Muscle of arm (tissue), 1 donor: ENCODE measurements at regions not wholly inside any gene's neighbourhood (a gene's known extent, or its start where the extent isn't known, plus 50 kb on each side); places are given as distances from the start of the nearest gene placed in this dataset.

Experiments used
- DNase-seq: peaks from one replicate; pipeline ENCODE4 v3.0.0-alpha.2; 2013

GRCh38 chr2:240208631-240209211 lies 68.3 kb upstream of the OTOS start:
- DNase-seq, result no peak

DNA sequence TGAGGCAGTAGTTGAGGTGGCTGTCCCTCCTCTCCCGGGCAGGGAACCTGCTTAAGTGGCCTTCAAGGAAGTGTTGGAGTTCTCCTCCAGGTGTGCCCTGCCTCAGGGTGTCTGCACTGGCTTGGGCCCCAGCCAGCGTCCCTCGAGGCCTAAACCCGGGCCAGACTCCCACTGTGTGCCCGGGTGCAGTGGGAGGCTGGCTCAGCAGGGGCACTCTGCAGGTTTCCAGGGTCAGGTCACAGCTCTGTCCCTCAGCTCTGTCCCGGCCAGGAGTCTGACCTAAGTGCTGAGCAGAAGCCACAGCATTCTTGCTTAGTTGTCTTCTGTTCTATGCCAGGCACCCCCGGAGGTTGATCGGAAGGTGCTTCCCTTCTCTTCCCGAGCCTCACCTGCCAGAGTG lies 69.0 kb upstream of the OTOS start:
- no peak for DNase-seq

GRCh38 chr2:240210198-240210965 lies 69.9 kb upstream of the OTOS start:
- DNase-seq, result no peak

DNA sequence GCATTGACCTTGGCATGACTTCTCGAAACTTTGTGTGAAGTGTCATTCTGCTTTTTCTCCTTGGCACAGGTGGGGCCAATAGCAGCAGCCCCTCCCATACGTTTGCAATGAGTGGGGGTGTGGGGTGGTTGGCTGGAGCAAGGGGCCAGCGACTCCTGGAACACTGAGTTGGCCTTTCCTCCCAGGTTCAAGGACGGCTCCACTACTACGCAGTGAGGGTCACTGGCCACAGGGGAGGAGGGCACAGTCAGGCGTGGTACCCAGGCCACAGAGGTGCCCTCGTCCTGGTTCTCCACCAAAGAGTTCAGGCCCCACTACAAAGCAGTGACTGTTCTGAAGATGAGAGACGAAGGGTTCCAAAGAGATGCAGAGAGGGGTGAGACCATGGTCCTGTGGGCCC lies 70.6 kb upstream of the OTOS start:
- no peak for DNase-seq

GRCh38 chr2:240211598-240212424 lies 71.4 kb upstream of the OTOS start:
- no peak for DNase-seq

- DNase-seq, result no peak
Observed at GRCh38 chr2:240212425-240213225, 72.2 kb upstream of the OTOS start.

DNA sequence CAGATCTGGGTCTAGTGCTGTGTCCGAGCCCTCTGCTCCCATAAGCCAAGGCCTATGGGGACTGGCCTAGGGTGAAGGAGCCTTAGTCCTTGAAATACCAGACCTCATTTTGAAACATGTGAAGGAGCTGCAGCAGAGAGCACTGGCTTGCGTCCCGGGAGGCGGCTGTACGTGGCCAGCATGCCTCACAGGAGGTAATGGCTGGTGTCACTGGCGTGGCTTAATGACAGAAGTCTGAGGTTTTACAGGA lies 72.7 kb upstream of the OTOS start:
- no peak for DNase-seq

- DNase-seq, result no peak
Observed at GRCh38 chr2:240213476-240214421, 73.3 kb upstream of the OTOS start.

- peak; percentile 31 for DNase-seq
Observed at GRCh38 chr2:240214790-240215675, 74.6 kb upstream of the OTOS start.

DNA sequence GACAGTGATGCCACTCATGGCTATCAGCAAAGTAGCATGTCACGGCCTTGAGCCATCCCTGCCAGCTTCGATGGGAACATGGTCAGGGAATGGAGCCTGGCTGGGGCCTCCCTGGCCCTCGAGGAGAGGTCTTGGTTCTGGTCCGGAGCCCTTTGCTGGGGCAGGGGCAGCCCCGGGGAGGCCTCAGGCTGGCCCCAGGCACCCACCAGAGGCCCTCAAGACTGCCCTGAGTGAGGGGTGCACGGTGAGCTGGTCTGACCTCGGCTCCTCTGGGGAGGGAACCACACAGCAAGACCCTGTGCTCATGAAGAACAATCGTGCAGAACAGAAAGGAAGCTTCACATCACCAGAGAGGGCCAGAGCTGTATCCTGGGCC lies 75.2 kb upstream of the OTOS start:
- DNase-seq, result no peak

DNA sequence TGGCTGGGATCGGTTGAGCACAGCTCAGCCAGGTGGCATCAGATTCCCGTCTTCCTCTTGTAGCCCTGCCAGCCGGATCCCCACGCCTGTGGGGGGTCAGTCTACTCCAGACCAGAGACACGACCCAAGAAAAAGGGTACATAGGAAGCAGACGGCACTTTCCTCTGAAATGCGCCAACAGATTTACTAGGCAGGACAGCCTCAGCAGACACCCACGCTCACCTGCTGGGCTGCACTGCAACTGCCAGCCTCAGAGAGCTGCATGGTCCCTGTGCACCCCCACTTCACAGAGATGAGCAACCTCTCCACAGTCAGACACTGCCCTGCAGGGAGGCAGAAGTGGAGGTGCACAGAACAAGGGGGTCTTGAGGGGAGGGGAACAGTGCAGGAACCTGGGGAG lies 75.7 kb upstream of the OTOS start:
- no peak for DNase-seq

- DNase-seq, result no peak
Observed at GRCh38 chr2:240217431-240218301, 77.2 kb upstream of the OTOS start.

DNA sequence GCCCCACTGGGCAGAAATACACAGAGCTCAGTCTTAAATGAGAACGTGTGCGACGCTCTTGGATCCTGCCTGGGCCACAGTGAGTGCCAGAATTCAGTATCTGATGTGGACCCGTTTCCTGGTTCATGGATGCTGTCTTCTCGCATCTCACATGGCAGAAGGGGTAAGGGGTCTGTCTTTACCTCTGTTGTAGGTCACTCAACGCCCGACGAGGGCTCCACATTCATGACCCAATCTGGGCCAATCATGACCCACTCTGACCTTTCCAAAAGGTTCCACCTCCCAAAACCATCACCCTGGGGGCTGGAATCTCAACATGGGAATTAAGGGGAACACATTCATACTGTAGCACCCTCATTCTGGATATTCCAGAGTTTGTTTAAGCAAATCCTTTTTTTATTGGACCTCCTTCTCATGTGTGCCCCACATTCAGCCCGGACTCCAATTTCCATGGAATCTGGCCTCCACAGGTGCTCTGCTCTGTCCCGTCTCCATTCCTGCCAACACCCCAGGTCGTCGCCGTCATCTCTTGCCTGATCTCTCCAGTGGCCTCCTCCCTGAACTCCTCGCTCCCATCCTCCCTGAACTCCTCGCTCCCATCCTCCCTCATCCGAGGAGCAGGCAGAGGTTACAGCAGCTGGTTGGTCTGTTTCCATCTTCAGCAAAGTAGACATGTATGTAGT lies 78.9 kb upstream of the OTOS start:
- no peak for DNase-seq

GRCh38 chr2:240220371-240220770 lies 79.9 kb upstream of the OTOS start:
- no peak for DNase-seq

- no peak for DNase-seq
Observed at GRCh38 chr2:240223631-240224030, 83.2 kb upstream of the OTOS start.

GRCh38 chr2:240224676-240225075 lies 84.2 kb upstream of the OTOS start:
- no peak for DNase-seq

GRCh38 chr2:240225131-240225530 lies 84.7 kb upstream of the OTOS start:
- no peak for DNase-seq

DNA sequence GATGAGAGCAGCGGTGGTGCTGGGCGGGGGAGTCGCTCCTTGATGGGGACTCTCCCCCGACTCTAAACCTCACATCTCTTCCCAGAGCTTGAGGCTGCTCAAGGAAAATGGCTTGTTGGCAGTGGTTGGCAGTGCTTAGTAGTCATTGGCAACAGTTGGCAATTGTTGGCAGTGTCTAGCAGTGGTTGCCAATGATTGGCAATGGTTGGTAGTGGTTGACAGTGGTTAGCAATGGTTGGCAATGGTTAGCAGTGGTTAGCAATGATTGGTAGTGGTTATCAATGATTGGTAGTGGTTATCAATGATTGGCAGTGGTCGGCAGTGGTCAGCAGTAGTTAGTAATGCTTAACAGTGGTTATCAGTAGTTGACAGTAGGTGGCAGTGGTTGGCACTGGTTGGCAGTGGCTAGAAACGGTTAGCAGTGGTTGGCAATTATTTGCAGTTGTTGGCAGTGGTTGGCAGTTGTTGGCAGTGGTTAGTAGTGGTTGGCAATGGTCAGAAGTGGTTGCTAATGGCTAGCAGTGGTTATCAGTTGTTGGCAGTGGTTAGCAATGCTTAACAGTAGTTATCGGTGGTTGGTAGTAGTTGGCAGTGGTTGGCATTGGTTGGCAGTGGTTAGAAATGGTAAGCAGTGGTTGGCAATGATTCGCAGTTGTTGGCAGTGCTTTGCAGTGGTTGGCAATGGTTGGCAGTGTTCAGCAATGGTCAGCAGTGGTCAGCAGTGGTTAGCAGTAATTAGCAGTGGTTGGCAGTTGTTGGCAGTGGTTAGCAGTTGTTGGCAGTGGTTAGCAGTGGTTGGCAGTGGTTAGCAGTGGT lies 85.4 kb upstream of the OTOS start:
- DNase-seq, result no peak
